ENCODE measurements at regions not wholly inside any gene's neighbourhood (a gene's known extent, or its start where the extent isn't known, plus 50 kb on each side); places are given as distances from the start of the nearest gene placed in this dataset.
"Not testable (repeated sequence)": the region's sequence is repeated elsewhere in the genome, so short reads cannot be mapped to it uniquely, and the experiment has no call there.

- not testable (repeated sequence) for DNase-seq (ENCODE audit: low spot score in 2 of 2); H3K4me1 Mint-ChIP-seq; H3K27ac Mint-ChIP-seq; ATAC-seq; H3K4me3 Mint-ChIP-seq; H3K9me3 Mint-ChIP-seq; H3K36me3 Mint-ChIP-seq
These were observed 347.4 kb downstream of the MAGEE1 start for GRCh38 chrX:76774912-76775311.

- Mint-ChIP-seq H3K27ac (no peak overlapping the region), H3K4me3 (no peak overlapping the region), H3K36me3 (no peaks in the 10 kb centered on the region), H3K4me1 (no peaks in the 10 kb centered on the region), H3K9me3 (no peaks in the 10 kb centered on the region)
- DNase-seq (ENCODE audit: low spot score in 2 of 2) (no peak), ATAC-seq (no peak)
These were observed 368.8 kb downstream of the MAGEE1 start for GRCh38 chrX:76796311-76796710.

DNA sequence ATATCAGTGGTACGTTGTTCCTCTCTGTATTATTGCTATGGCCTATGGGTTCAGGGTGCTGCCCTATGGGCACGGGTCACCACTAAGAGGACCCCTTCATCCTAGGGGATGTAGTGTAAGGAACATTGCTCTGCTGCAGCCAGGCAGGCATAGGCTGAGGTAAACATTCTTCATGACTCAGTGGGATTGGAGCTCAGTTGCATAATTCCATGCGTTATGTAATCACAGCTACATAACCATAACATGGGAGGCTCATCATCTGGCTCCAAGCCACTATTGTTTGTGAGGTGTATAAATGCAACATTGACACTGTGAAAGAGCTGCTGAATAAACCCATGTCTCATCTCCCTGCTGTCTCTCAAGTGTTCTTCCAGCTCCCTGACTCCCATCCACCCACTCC is 375.2 kb downstream of the MAGEE1 start:
- H3K4me3 Mint-ChIP-seq, result no peak overlapping the region
- no peaks in the 10 kb centered on the region for H3K36me3 Mint-ChIP-seq
- DNase-seq (ENCODE audit: low spot score in 2 of 2) (no peak), ATAC-seq (no peak)
- no peaks in the 10 kb centered on the region for H3K4me1 Mint-ChIP-seq
- H3K9me3 Mint-ChIP-seq, result no peaks in the 10 kb centered on the region
- no peak overlapping the region for H3K27ac Mint-ChIP-seq

GRCh38 chrX:76815754-76816153 is 388.2 kb downstream of the MAGEE1 start:
- no peaks in the 10 kb centered on the region for H3K36me3 Mint-ChIP-seq
- DNase-seq (ENCODE audit: low spot score in 2 of 2) (no peak), ATAC-seq (no peak)
- H3K27ac Mint-ChIP-seq, result no peak overlapping the region
- H3K9me3 Mint-ChIP-seq, result no peaks in the 10 kb centered on the region
- H3K4me3 Mint-ChIP-seq, result no peak overlapping the region
- no peaks in the 10 kb centered on the region for H3K4me1 Mint-ChIP-seq

DNA sequence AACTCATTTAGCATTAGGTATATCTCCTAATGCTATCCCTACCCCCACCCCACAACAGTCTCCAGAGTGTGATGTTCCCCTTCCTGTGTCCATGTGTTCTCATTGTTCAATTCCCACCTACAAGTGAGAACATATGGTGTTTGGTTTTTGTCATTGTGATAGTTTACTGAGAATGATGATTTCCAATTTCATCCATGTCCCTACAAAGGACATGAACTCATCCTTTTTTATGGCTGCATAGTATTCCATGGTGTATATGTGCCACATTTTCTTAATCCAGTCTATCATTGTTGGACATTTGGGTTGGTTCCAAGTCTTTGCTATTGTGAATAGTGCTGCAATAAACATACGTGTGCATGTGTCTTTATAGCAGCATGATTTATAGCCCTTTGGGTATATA is 389.8 kb downstream of the MAGEE1 start:
- not testable (repeated sequence) for H3K36me3 Mint-ChIP-seq; DNase-seq (ENCODE audit: low spot score in 2 of 2); H3K4me3 Mint-ChIP-seq; ATAC-seq; H3K4me1 Mint-ChIP-seq; H3K27ac Mint-ChIP-seq; H3K9me3 Mint-ChIP-seq

DNA sequence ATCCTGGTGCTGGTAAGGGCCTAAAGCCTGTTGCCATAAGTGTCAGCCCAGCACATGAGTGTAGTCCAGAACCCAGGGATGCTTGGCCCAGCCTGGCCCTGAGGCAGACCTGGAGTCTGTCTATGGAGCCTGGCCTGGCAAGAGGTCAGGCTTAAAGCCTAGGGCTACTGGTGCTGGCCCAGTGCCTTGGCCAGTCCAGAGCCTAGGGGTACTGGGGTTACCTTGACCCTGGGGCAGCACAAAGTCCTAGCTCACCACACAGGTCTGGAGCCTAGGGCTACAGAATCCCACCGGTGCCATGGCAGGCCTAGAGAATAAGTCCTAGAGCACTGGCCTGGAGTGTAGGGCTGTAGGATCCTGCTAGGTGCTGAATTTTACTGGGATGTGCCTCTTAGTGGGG is 393.8 kb downstream of the MAGEE1 start:
- no peaks in the 10 kb centered on the region for H3K4me1 Mint-ChIP-seq

DNA sequence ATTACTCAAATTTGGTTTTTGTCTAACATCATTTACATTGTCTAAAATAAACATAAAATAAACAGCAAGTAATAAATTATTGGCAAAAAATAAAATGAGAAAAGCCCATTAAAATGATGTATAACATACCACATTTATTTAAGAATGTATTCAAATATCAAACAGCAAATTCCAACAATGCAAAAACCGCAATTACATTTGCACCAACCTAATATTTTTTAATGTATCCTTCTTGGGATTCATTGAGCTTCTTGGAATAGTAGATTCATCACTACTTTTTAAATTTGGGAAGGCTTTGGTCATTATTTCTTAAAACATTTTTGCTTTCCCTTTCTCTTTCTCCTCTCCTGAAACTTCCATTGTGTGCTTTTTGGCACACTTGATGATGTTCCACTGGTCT is 400.2 kb downstream of the MAGEE1 start:
- no peak overlapping the region for H3K27ac Mint-ChIP-seq
- no peaks in the 10 kb centered on the region for H3K9me3 Mint-ChIP-seq
- no peak for DNase-seq (ENCODE audit: low spot score in 2 of 2)

More for the DNA sequence above, 393.8 kb downstream of the MAGEE1 start:
- no peak overlapping the region for H3K27ac Mint-ChIP-seq
- no peaks in the 10 kb centered on the region for H3K36me3 Mint-ChIP-seq
- DNase-seq (ENCODE audit: low spot score in 2 of 2), result no peak
- H3K9me3 Mint-ChIP-seq, result no peaks in the 10 kb centered on the region
- H3K4me3 Mint-ChIP-seq, result no peak overlapping the region
- no peak for ATAC-seq

GRCh38 chrX:76840902-76841301 is 413.4 kb downstream of the MAGEE1 start:
- H3K9me3 Mint-ChIP-seq; DNase-seq (ENCODE audit: low spot score in 2 of 2): not testable (repeated sequence)

More for the DNA sequence above, 400.2 kb downstream of the MAGEE1 start:
- no peaks in the 10 kb centered on the region for H3K36me3 Mint-ChIP-seq
- no peak overlapping the region for H3K4me3 Mint-ChIP-seq
- no peaks in the 10 kb centered on the region for H3K4me1 Mint-ChIP-seq
- ATAC-seq, result no peak

DNA sequence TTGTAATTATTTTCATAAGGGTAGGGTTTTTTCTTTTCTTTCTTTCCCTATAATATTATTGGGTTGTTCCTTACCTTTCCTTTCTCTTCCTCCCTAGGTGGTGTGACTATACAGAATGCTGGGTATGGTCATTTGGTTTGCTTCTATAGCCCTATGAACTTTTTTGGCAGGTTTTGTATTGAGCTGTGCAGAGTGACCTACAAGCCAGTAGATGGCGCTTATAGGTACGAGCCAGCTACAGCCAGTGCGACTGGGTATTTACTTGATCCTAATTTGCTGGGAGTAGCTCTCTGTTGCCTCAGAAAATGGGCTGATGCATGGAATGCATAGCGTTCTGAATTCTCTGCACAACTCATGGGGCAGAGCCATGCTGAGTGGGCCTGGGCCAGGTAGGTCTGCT is 423.3 kb downstream of the MAGEE1 start:
- ATAC-seq (no peak), DNase-seq (ENCODE audit: low spot score in 2 of 2) (no peak)
- Mint-ChIP-seq H3K36me3 (no peaks in the 10 kb centered on the region), H3K4me1 (no peaks in the 10 kb centered on the region), H3K27ac (no peak overlapping the region), H3K4me3 (no peak overlapping the region), H3K9me3 (no peaks in the 10 kb centered on the region)

More at GRCh38 chrX:76840902-76841301, 413.4 kb downstream of the MAGEE1 start:
- not testable (repeated sequence) for H3K36me3 Mint-ChIP-seq, ATAC-seq, H3K4me1 Mint-ChIP-seq, H3K27ac Mint-ChIP-seq, H3K4me3 Mint-ChIP-seq

DNA sequence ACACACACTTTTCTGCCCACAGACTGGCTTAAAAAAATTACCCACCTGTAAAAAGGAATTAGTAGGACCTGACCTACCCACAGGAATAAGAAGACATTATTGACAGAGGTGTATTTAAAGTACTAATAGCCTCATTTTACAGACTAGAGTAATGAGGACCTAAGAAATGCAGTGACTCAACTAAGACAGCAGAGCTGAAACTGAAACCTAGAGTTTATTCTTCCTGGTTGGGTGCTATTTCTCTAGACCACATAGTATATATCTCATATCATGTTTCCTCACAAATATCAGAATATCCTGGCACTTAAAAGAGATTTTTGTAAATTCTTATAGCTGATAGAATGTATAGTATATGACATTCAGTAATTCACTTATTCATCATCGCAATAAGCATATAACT is 435.0 kb downstream of the MAGEE1 start:
- no peak overlapping the region for H3K27ac Mint-ChIP-seq
- no peak for ATAC-seq
- H3K36me3 Mint-ChIP-seq, result no peaks in the 10 kb centered on the region
- no peak overlapping the region for H3K4me3 Mint-ChIP-seq
- no peaks in the 10 kb centered on the region for H3K4me1 Mint-ChIP-seq
- no peak for DNase-seq (ENCODE audit: low spot score in 2 of 2)
- H3K9me3 Mint-ChIP-seq, result no peaks in the 10 kb centered on the region

DNA sequence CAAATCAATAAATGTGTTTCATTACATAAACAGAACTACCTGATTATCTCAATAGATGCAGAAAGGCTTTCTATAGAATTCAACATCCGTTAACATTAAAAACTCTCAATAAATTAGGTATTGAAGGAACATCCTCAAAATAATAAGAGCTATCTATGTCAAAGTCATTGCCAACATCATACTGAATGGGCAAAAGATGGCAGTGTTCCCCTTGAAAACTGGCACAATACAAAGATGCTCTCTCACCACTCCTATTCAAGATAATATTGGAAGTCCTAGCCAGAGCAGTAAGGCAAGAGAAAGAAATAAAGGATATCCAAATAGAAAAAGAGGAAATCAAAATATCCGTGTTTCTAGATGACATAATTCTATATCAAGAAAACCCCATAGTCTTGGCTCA is 466.4 kb downstream of the MAGEE1 start:
- no peaks in the 10 kb centered on the region for H3K36me3 Mint-ChIP-seq
- H3K4me3 Mint-ChIP-seq, result no peak overlapping the region
- no peak for ATAC-seq
- DNase-seq (ENCODE audit: low spot score in 2 of 2), result no peak
- H3K4me1 Mint-ChIP-seq, result no peaks in the 10 kb centered on the region
- no peaks in the 10 kb centered on the region for H3K9me3 Mint-ChIP-seq
- no peak overlapping the region for H3K27ac Mint-ChIP-seq

GRCh38 chrX:76915836-76916235 is 488.3 kb downstream of the MAGEE1 start:
- no peak for DNase-seq (ENCODE audit: low spot score in 2 of 2)
- Mint-ChIP-seq H3K36me3 (no peaks in the 10 kb centered on the region), H3K27ac (no peak overlapping the region), H3K4me1 (no peaks in the 10 kb centered on the region), H3K9me3 (peaks cover under 1% of the 10 kb centered on the region), H3K4me3 (no peak overlapping the region)
- no peak for ATAC-seq

GRCh38 chrX:76918033-76918432 is 490.5 kb downstream of the MAGEE1 start:
- no peaks in the 10 kb centered on the region for H3K4me1 Mint-ChIP-seq
- no peak for ATAC-seq
- no peak overlapping the region for H3K27ac Mint-ChIP-seq
- no peak overlapping the region for H3K4me3 Mint-ChIP-seq
- no peak for DNase-seq (ENCODE audit: low spot score in 2 of 2)
- no peaks in the 10 kb centered on the region for H3K36me3 Mint-ChIP-seq
- H3K9me3 Mint-ChIP-seq, result no peaks in the 10 kb centered on the region

- Mint-ChIP-seq H3K4me1 (no peaks in the 10 kb centered on the region), H3K4me3 (no peak overlapping the region), H3K36me3 (no peaks in the 10 kb centered on the region), H3K27ac (no peak overlapping the region), H3K9me3 (no peaks in the 10 kb centered on the region)
- ATAC-seq (no peak), DNase-seq (ENCODE audit: low spot score in 2 of 2) (no peak)
These were observed 492.3 kb downstream of the MAGEE1 start for GRCh38 chrX:76919761-76920160.

GRCh38 chrX:76920607-76921006 is 493.1 kb downstream of the MAGEE1 start:
- ATAC-seq (no peak), DNase-seq (ENCODE audit: low spot score in 2 of 2) (no peak)
- H3K27ac Mint-ChIP-seq, result no peak overlapping the region
- H3K4me1 Mint-ChIP-seq, result no peaks in the 10 kb centered on the region
- no peak overlapping the region for H3K4me3 Mint-ChIP-seq
- no peaks in the 10 kb centered on the region for H3K36me3 Mint-ChIP-seq
- H3K9me3 Mint-ChIP-seq, result no peaks in the 10 kb centered on the region

DNA sequence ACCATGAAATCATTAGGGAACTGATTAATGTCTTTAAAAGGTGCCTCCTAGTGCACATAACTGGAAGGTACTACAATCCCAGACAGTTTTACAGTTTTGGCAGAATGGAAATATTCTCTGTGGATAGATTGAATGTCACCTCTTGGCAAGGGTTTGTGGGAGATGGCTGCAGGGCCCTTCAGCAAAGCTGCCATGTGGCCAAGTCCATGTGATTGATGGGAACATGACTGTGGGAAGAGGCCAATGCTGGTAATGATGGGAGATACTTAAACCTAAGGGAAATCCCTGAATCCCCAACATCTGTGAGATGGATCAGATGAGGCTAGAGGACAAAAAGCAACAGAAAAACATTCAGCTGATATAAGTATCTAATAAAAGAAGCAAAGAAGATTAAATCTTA is 493.7 kb downstream of the MAGEE1 start:
- no peaks in the 10 kb centered on the region for H3K36me3 Mint-ChIP-seq
- H3K27ac Mint-ChIP-seq, result no peak overlapping the region
- no peak for DNase-seq (ENCODE audit: low spot score in 2 of 2)
- no peaks in the 10 kb centered on the region for H3K4me1 Mint-ChIP-seq
- no peak for ATAC-seq
- H3K9me3 Mint-ChIP-seq, result no peaks in the 10 kb centered on the region
- no peak overlapping the region for H3K4me3 Mint-ChIP-seq

- ATAC-seq, result no peak
- Mint-ChIP-seq H3K27ac (no peak overlapping the region), H3K36me3 (no peaks in the 10 kb centered on the region), H3K4me1 (no peaks in the 10 kb centered on the region), H3K9me3 (no peaks in the 10 kb centered on the region), H3K4me3 (no peak overlapping the region)
- DNase-seq (ENCODE audit: low spot score in 2 of 2), result no peak
These were observed 494.6 kb downstream of the MAGEE1 start for GRCh38 chrX:76922100-76922499.
